ENCODE measurements at regions not wholly inside any gene's neighbourhood (a gene's known extent, or its start where the extent isn't known, plus 50 kb on each side); places are given as distances from the start of the nearest gene placed in this dataset.

DNA sequence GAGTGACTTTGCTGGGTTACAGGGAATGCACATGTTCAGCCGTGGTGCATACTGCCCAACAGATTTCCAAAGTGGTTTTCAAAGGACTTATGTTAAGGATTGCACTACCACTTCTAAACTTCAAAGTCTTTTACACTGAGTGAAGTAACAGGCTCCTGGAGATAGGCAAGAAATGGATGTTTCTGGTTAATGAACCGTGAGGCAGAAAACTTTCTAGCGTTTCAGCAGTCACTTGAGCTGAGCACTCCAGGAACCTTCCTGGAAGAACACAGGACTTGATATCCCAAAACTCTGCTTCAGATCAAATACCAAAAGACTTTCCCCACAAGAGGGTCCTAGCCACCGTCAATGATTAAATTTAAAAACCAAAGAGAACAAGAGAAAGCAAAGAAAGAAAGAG lies 74.3 kb upstream of the ATP1A1 start:
- DNase-seq: no peak

- DNase-seq: no peak
Observed at GRCh38 chr1:116299248-116299647, 73.8 kb upstream of the ATP1A1 start.

DNA sequence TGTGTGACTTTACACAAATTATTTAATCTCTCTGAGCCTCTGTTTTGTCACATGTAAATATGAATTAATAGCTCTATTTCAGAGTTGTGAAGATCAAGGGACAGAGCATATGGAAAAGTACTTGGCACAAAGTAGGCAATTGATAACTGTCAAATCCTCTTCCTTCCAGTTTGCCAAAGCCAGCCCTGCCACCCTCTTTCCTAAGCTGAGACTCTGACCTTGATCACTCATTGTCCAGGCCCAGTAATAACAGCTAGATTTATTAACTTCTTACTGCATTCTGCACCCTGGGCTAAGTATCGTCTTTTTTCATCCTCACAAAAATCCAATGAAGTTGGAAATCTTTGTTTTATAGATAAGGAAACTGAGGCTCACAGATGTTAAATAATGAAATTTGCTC lies 70.8 kb upstream of the ATP1A1 start:
- no peak for DNase-seq

DNA sequence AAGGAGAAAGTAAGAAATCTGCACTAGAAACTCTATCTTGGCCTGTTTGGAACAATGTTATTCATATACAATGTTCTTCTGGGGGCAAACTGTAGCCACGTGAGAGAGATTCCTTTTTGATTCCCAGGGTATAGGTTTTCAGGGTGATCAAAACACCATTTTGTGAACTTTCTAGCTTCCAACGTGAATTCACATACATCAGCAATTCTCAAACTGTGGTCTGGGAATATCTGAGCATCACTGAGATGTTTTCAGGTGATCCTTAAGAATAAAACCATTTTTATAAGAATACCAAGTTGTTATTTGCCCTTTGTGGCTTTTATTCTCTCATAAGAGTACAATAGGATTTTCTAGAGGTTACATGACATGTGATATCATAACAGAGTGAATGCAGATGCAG lies 66.9 kb upstream of the ATP1A1 start:
- no peak for DNase-seq

DNA sequence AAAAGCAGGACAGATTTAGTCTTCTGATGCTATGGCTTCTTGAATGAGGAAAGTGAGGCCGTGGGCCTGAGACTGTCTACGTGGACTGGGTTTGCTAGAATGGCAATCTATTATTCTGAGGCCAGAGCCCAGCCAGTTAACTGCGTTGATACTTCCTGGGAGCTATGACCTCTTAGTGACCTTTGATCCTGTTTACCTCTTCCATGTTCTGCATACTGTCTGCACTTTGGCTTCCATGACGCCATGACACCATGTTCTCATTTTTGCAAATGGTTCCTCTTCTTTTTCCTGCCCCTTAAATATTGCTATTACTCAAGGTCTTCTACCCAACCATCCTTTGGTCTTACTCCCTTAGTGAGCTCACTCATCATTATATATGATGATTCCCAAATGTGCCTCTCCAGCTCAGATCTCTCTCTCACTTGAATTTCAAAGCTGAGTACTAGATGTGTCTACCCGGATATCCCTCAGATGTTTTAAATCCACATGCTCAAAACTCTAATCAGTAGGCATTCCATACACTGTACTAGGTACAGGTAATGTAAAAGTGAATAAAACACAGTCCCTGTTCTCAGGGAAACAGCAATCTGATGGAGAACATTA lies 66.1 kb upstream of the ATP1A1 start:
- DNase-seq: no peak

- DNase-seq: no peak
Observed at GRCh38 chr1:116308276-116308675, 64.8 kb upstream of the ATP1A1 start.

GRCh38 chr1:116309090-116309870 lies 63.8 kb upstream of the ATP1A1 start:
- DNase-seq: peak in 1 of 3 experiments; percentile 95

DNA sequence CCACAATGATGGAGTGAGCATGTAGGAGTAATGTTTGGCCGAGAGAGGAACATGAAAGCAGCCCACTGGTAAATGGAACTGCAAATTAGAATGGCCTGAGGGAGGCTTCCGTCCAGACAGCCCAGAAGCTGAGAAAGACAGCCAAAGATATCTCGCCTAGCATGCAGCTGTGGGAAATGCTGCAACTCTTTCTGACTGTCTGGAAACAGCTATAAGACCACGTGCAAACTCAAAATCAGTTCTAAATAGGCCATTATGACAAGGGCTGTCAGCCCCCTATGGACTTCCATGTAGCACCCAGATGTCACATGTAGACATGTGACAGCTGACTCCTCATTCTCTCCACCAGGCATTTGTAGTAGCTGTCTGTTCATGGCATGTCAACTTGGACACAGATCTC lies 62.9 kb upstream of the ATP1A1 start:
- no peak for DNase-seq

GRCh38 chr1:116311193-116311592 lies 61.9 kb upstream of the ATP1A1 start:
- DNase-seq: no peak

GRCh38 chr1:116311756-116312680 lies 61.0 kb upstream of the ATP1A1 start:
- peak in 2 of 3 experiments; percentile 86 to 95 for DNase-seq

GRCh38 chr1:116312681-116313069 lies 60.4 kb upstream of the ATP1A1 start:
- DNase-seq: no peak

DNA sequence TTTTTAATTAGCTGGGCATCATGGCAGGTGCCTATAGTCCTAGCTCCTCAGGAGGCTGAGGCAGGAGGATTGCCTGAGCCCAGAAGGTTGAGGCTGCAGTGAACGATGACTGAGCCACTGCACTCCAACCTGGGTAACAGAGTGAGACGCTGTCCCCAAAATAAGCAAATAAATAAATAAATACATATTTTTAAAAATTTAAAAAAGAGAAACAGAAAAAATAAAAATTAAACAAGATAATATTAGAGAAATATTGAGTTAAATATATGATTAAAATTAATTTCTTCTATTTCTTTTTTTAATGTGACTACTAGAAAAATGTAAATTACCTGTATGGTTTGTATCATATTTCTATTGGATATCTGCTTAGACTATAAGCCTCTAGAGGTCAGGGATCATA lies 59.3 kb upstream of the ATP1A1 start:
- DNase-seq: no peak

DNA sequence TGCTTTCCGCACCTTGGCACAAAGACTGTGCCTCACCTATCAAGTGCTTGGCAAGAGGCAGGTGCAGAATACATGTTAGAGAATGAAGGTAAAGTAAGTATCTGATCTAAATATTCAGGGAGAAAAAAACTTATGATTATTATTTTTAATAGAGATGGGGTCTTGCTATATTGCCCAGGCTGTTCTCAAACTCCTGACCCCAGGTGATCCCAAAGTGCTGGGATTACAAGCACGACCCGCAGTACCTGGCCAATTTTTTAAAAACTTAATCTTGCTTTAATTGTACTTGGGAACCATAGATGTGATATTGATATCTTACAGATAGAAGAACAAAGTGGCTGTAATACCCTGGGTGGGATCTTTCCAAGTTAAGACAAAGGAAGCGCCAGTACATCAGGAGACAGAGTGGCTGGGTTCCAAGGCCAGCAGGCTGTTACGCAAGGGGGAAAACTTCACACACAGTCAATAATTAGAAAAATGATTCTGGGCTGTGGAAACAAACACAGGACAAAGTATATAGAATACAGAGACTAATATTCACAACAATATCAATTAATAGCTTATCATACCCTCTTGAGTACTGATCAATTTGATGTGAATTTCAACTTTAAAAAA lies 58.6 kb upstream of the ATP1A1 start:
- no peak for DNase-seq

DNA sequence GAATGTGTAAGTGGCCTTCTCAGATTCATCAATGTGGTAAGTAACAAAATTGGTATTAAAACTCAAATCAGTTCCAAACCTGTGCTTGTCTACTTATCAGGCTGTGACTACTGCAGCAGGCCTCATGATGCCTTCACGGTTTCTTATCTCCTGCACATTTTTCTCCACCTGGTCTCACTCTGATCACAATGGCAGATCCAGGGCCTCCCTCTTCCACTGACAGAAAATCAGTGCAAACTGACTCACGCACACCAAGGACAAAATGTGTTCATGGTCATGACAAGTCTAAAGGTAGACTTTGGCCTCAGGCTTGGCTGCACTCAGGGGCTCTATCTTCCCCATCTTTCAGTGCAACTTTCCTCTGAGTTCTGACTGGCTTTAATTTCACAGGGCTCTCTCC lies 56.7 kb upstream of the ATP1A1 start:
- no peak for DNase-seq

- DNase-seq: no peak
Observed at GRCh38 chr1:116318897-116319296, 54.1 kb upstream of the ATP1A1 start.

DNA sequence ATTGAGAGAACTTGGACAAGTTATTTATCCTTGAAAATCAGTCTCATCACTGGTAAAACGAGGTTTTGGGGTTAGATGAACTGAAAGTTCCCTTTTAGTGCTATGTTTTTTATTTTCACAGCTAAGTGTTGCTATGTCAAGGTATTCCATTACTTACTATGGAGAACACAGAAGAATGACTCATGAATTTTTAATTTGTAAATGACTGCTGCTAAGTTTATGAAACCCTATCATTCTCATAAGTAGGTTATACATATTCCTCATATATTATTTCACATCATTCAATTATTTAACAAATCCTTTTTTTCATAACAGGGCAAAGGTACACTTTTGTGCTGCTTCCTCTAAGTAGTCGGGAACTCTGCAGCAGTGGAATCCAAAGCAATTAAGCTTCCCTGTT lies 52.2 kb upstream of the ATP1A1 start:
- no peak for DNase-seq

GRCh38 chr1:116321766-116322175 lies 51.3 kb upstream of the ATP1A1 start:
- DNase-seq: peak in 2 of 3 experiments; percentile 42 to 72

DNA sequence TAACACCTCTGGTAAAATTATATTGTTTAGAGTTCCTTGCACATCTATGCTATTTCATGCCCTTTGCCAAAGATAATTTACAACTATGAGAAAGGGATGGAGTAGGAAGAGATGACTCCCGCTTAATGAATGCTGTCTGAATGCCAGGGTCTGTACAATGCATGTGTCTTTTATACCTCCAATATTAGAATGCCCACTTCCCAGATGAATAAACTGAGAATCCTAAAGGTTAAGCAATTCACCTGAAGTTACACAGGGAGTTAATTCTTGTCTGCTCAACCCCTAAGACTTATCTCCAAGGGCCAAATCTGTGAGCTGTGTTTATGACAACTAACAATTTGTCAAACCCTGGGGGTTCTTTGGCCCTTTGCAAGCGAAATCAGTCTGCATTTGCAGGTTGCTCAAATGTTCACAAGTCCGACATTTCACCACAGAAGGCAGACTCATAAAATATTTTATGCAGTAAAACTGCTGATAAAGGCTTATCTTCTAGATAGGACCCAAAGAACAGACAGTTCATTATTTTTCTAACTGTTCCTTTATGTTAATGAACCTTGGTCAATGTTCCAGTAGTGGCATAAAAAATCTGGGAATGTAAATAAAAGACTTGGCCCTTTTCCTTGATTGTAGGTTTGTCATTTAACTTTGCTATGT lies 50.2 kb upstream of the ATP1A1 start:
- DNase-seq: peak in 1 of 3 experiments; percentile 18

All from NCI-H1417 (cell line).